Thymus (tissue), 11 donors: ENCODE measurements at regions not wholly inside any gene's neighbourhood (a gene's known extent, or its start where the extent isn't known, plus 50 kb on each side); places are given as distances from the start of the nearest gene placed in this dataset.

Experiments used
- DNase-seq, 9 donors: peaks; one replicate each; pipeline ENCODE4 v3.0.0-alpha.2; 2013; ENCODE audit warnings: low spot score in 9 of 9, low read depth in 6 of 9, missing footprints in 1 of 9
- H3K27ac ChIP-seq, 2 donors: one replicate each; pipeline ENCODE4 v1.5.1; 2013; ENCODE audit warnings: control low read depth in 1 of 2, low read depth in 1 of 2, low read length in 1 of 2, mild to moderate bottlenecking in 1 of 2, moderate library complexity in 1 of 2
- H3K27me3 ChIP-seq, 2 donors: one replicate each; pipeline ENCODE4 v1.5.1; 2013; ENCODE audit warnings: low read length in 1 of 2; ENCODE audit not compliant: control insufficient read depth in 2 of 2, insufficient read depth in 1 of 2
- H3K36me3 ChIP-seq, 2 donors: one replicate each; pipeline ENCODE4 v1.5.1; 2013; ENCODE audit warnings: low read length in 1 of 2, mild to moderate bottlenecking in 1 of 2, moderate library complexity in 1 of 2; ENCODE audit not compliant: control insufficient read depth in 2 of 2, insufficient read depth in 2 of 2
- H3K4me1 ChIP-seq, 2 donors: one replicate each; pipeline ENCODE4 v1.5.1; 2013; ENCODE audit warnings: low read length in 2 of 2; ENCODE audit not compliant: control insufficient read depth in 2 of 2, insufficient read depth in 2 of 2
- H3K4me3 ChIP-seq, 2 donors: one replicate each; pipeline ENCODE4 v1.5.1; 2013; ENCODE audit warnings: low read length in 2 of 2, control low read depth in 1 of 2, mild to moderate bottlenecking in 1 of 2
- H3K9me3 ChIP-seq, 2 donors: one replicate each; pipeline ENCODE4 v1.5.1; 2013; ENCODE audit warnings: low read length in 1 of 2, mild to moderate bottlenecking in 1 of 2; ENCODE audit not compliant: control insufficient read depth in 2 of 2, insufficient read depth in 1 of 2
- WGBS: extraction: QIAGEN DNeasy Blood & Tissue Kit; methylation state at CpG from one replicate; pipeline ENCODE4 v1.1.7; 2013; 5-methylcytosine and 5-hydroxymethylcytosine counted together
- donor health status: healthy.

DNA sequence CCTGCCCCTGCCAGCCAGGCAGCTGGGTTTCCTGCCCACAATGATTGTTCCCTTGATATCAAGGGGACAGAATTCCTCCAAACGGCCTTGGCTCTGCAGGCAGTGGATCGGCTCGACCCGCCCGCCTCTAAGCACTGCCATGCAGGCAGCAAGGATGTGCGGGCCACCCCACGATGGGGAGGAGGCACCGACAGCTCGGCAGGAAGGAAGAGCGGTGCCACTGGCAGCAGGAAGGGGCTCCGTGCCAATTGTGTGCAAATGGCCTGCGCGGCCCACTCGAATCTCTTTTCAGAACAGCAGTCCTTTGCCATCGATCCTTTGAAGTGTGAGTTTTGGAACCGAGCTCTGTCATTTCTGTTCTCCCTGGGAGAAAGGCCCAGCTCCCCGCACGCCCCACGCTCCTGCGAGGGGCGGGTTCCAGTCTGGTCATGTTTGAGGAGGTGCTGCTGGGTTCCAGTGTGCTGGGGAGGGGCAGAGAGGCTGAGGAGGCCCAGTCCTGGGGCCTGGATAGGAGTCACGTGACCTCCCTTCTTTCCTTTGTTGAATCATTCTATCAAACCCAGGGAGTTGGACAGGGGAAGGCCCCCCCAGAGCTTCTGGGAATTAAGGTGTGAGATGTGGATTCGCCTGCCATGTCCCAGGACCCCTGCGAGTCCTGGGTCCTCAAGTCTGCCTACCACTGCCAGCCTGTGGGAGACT is 406.0 kb downstream of the CTTN start:
- Histone ChIP-seq H3K27me3 (no peaks in the 10 kb centered on the region), H3K27ac (no peak overlapping the region), H3K4me1 (no peaks in the 10 kb centered on the region), H3K36me3 (no peaks in the 10 kb centered on the region), H3K4me3 (no peak overlapping the region), H3K9me3 (no peaks in the 10 kb centered on the region)
- no peak for DNase-seq
- 57% methylated on average over 24 of the region's 24 CpGs for WGBS

DNA sequence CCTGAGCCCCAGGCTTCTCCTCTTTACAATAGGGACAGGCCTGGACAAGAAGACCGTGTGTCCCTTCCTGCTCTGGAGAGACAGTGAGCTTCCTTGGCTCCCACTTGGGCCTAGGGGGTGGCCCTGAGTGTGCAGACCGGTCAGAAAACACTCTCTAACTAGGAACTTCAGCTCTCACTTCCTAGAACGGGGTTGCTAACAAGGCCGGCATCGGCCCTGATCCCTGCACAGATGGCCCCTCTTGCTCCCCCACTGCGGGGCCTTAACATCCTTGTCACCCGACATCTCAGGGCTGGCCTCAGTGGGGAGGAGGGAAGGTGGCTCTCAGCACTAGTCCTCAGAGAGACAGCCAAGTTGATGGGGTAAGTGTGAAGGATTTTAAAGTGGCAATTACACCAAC is 406.9 kb downstream of the CTTN start:
- Histone ChIP-seq H3K9me3 (no peaks in the 10 kb centered on the region), H3K4me1 (no peaks in the 10 kb centered on the region), H3K27me3 (no peaks in the 10 kb centered on the region), H3K4me3 (no peak overlapping the region), H3K36me3 (no peaks in the 10 kb centered on the region), H3K27ac (no peak overlapping the region)
- WGBS: 89% methylated on average over 7 of the region's 7 CpGs
- DNase-seq: no peak

DNA sequence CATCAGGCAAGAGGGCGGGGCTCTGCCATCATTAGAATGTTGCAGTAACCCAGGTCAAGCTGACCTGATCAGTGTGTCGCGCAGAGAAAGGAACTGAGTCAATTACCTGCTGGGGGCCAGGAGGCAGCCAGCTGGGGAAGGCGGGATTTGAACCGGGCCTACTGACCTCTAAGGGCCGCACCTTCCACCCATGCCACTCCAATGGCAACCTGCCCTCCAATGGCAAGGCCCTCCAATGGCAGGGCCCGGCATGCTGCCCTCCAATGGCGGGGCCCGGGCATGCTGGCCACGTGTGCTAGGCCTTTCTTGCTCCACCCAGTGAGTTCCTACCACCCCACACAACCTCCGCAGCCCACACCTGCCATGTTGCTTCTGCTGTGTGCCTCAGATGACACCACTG is 407.6 kb downstream of the CTTN start:
- Histone ChIP-seq H3K4me3 (no peak overlapping the region), H3K27ac (no peak overlapping the region), H3K4me1 (no peaks in the 10 kb centered on the region), H3K27me3 (no peaks in the 10 kb centered on the region), H3K9me3 (no peaks in the 10 kb centered on the region), H3K36me3 (no peaks in the 10 kb centered on the region)
- DNase-seq: no peak
- 92% methylated on average over 11 of the region's 11 CpGs for WGBS

DNA sequence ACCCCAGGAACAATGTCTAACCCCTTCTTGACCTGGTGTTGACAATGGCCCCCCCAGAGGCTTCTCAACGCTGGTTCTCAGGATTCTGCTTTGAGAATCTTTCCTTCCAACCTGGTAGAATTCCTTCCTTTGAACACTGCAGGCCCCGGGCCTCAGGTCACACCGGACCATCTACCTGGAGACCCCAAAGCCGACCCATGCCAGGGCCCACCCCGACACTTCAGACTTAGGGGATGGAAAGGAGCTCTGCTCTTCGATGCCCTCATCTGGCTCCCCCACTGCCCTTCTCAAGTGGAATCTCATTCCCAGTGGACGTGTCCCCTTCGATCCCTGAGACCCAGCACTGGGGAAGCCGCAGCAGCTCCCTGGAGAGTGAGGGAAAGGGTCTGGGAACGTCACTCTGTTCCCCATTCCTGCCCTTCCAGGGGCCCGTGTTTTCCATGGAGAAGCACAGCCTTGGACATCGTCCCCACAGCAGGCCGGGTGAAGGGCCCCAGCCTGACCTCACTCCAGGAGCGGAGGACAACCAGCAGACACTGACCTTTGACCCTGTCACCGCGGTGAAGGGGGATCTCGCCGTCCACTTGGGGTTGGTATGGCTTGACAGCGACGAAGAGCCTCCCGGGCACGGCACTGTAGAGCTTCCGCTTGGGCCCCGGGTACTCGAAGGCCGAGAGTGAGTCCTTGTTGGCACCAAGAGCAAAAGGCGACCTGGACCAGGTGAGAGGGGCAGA is 408.3 kb downstream of the CTTN start:
- Histone ChIP-seq H3K4me3 (no peak overlapping the region), H3K4me1 (no peaks in the 10 kb centered on the region), H3K27me3 (no peaks in the 10 kb centered on the region), H3K36me3 (no peaks in the 10 kb centered on the region), H3K27ac (no peak overlapping the region), H3K9me3 (no peaks in the 10 kb centered on the region)
- DNase-seq: no peak
- whole genome bisulfite sequencing: 96% methylated on average over 27 of the region's 27 CpGs

DNA sequence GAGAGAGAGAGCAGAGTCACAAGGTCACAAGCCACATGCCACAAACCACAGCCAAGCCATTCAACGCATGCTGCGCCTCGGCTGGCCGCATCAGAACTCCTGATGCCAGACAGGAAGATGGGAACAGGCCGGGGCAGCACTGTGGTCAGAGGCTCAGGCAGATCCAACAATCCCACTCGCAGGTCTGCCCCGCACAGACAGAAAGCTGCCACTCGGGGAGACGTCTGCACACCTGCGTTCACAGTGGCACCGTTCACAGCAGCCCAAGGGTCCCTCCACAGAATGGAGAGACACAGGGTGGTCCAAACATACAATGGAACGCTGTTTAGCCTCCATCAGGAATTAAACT is 408.8 kb downstream of the CTTN start:
- DNase-seq: no peak
- Histone ChIP-seq H3K4me1 (no peaks in the 10 kb centered on the region), H3K27me3 (no peaks in the 10 kb centered on the region), H3K9me3 (no peaks in the 10 kb centered on the region), H3K27ac (no peak overlapping the region), H3K36me3 (no peaks in the 10 kb centered on the region), H3K4me3 (no peak overlapping the region)
- WGBS: 91% methylated on average over 12 of the region's 12 CpGs

DNA sequence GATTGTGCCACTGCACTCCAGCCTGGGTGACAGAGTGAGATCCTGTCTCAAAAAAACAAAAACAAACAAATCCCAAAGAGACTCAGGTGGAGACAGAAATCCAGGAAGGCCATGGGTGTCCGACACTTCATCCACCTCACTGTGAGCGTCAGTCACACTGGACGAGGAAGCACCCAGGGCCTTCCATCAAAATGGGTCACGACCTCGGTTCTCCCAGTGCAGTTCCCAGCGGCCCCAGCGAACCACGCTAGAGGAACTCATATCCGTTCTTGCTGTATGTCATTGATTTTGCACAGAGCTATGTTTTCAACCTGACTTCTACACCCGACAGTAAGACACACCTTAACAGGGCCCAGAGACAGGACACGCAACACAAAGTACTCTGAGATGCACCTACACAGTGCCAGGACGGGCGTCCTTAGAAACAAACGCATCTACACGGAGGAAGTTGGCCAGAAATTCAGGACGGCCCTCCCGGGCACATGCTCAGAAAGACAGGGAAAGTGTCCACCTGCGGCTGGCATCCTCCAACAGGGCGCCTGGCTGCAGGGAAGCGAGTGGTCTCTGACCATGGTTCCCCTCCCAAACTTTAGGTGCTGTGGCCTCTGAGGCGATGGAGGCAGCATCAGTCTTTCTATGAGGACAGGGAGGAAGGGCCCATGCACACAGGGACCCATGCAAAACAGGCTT is 410.5 kb downstream of the CTTN start:
- DNase-seq: no peak
- no peak overlapping the region for H3K4me3 ChIP-seq
- no peaks in the 10 kb centered on the region for H3K9me3 ChIP-seq
- no peak overlapping the region for H3K27ac ChIP-seq
- no peaks in the 10 kb centered on the region for H3K27me3 ChIP-seq
- H3K36me3 ChIP-seq: no peaks in the 10 kb centered on the region
- 92% methylated on average over 21 of the region's 21 CpGs for WGBS
- H3K4me1 ChIP-seq: no peaks in the 10 kb centered on the region

DNA sequence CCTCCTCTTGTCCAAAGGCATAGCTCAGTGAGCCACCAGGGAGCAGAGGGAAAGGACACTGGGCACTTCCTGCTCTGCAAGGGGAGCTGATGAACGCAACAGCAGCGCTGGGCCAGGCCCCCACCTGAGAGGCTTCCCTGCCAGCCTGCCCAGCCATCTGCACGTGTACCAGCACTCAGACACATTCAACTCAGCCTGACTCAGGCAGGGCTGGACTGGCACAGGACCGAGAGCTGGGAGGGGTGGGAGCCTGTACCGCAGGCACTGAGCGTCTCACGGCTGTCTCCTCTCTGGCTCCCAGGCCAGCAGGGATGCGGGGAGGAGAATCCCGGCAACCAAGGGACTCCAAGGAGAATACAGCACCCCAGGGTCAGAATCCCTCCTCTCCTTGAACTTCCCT is 411.8 kb downstream of the CTTN start:
- Histone ChIP-seq H3K9me3 (no peaks in the 10 kb centered on the region), H3K4me1 (no peaks in the 10 kb centered on the region), H3K4me3 (no peak overlapping the region), H3K36me3 (no peaks in the 10 kb centered on the region), H3K27ac (no peak overlapping the region), H3K27me3 (no peaks in the 10 kb centered on the region)
- 90% methylated on average over 9 of the region's 9 CpGs for WGBS
- DNase-seq: no peak

DNA sequence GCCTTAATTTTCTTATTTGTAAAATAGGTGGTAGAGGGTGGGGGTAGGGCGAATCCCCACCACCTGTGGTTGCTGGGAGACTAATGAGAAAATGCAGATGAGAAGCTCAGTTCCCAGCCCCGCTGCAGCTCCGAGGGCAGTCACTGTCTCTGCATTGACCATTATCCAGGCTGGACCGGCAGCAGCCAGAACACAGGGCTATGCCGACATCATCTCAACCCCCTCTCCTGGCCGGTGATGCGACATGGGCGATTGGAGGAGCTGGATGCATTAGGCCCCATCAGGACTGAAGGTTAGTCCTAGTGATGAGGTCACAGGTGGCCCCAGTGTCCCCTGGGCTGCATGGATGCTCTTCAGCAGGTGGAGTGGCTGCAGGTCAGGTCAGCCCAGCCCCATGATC is 412.4 kb downstream of the CTTN start:
- no peaks in the 10 kb centered on the region for H3K27me3 ChIP-seq
- no peak overlapping the region for H3K27ac ChIP-seq
- H3K36me3 ChIP-seq: no peaks in the 10 kb centered on the region
- H3K9me3 ChIP-seq: no peaks in the 10 kb centered on the region
- no peak for DNase-seq
- no peaks in the 10 kb centered on the region for H3K4me1 ChIP-seq
- WGBS: 93% methylated on average over 8 of the region's 8 CpGs
- no peak overlapping the region for H3K4me3 ChIP-seq

DNA sequence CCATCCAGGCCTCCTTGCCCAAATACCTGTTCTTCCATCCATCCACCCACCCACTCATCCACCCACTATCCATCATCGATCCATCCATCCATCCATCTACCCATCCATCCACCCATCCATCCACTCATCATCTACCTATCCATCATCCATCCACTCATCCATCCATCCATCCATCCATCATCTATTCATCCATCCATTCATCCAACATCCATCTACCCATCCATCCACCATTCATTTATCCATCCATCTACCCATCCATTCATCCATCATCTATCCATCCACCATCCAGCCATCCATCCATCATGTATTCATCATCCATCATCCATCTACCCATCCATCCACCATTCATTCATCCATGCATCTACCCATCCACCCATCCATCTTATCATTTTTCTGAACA is 413.2 kb downstream of the CTTN start:
- Histone ChIP-seq H3K27me3 (no peaks in the 10 kb centered on the region), H3K4me3 (no peak overlapping the region), H3K4me1 (no peaks in the 10 kb centered on the region), H3K9me3 (no peaks in the 10 kb centered on the region), H3K36me3 (no peaks in the 10 kb centered on the region), H3K27ac (no peak overlapping the region)
- DNase-seq: no peak
- WGBS: 100% methylated on average over 1 of the region's 1 CpG
